GM23338 (cell line): ENCODE measurements at regions not wholly inside any gene's neighbourhood (a gene's known extent, or its start where the extent isn't known, plus 50 kb on each side); places are given as distances from the start of the nearest gene placed in this dataset.

Source experiments
- ATAC-seq: fragments of 200-7000 bp; cut with Tn5 transposase; 3 replicates; pipeline ENCODE4 v1.9.1; 2020
- DNase-seq: peaks from one replicate; pipeline ENCODE4 v3.0.0-alpha.2; 2015; ENCODE audit warnings: low spot score
- H2AFZ ChIP-seq: fragments of 200-600 bp; sonication (generic); 2 replicates; pipeline ENCODE4 v1.8.0; 2016; ENCODE audit warnings: antibody characterized with exemption, mild to moderate bottlenecking, moderate library complexity
- H3F3A ChIP-seq: fragments of 200-600 bp; sonication (generic); replicated peaks from 2 replicates; pipeline ENCODE4 v1.8.0; 2017; ENCODE audit warnings: antibody characterized with exemption, mixed run types, low read depth
- H3K27ac ChIP-seq: fragments of 200-600 bp; sonication (generic); 2 replicates; pipeline ENCODE4 v1.6.1; 2016; ENCODE audit warnings: low read depth
- H3K27me3 ChIP-seq: fragments of 200-600 bp; sonication (generic); 2 replicates; pipeline ENCODE4 v1.8.0; 2016; ENCODE audit warnings: mild to moderate bottlenecking, mixed run types, moderate library complexity; ENCODE audit not compliant: insufficient read depth
- H3K36me3 ChIP-seq: fragments of 200-600 bp; sonication (generic); 2 replicates; pipeline ENCODE4 v1.8.0; 2016; ENCODE audit warnings: mild to moderate bottlenecking; ENCODE audit not compliant: insufficient read depth
- H3K4me1 ChIP-seq: fragments of 200-600 bp; sonication (generic); 2 replicates; pipeline ENCODE4 v1.8.0; 2016; ENCODE audit warnings: mild to moderate bottlenecking, moderate library complexity; ENCODE audit not compliant: insufficient read depth
- H3K4me2 ChIP-seq: fragments of 200-600 bp; sonication (generic); 2 replicates; pipeline ENCODE4 v1.7.1; 2017; ENCODE audit warnings: mixed run types
- H3K4me3 ChIP-seq: fragments of 200-600 bp; sonication (generic); 2 replicates; pipeline ENCODE4 v1.6.1; 2016; ENCODE audit warnings: mixed run types
- H3K79me2 ChIP-seq: fragments of 200-600 bp; sonication (generic); replicated peaks from 2 replicates; pipeline ENCODE4 v1.8.0; 2017; ENCODE audit warnings: mild to moderate bottlenecking; ENCODE audit not compliant: insufficient read depth
- H3K9me2 ChIP-seq: fragments of 200-600 bp; sonication (generic); 2 replicates; pipeline ENCODE4 v1.8.0; 2017; ENCODE audit not compliant: insufficient read depth
- H4K20me1 ChIP-seq: fragments of 200-600 bp; sonication (generic); replicated peaks from 2 replicates; pipeline ENCODE4 v1.8.0; 2017; ENCODE audit warnings: mild to moderate bottlenecking; ENCODE audit not compliant: insufficient read depth
- H3K27ac Mint-ChIP-seq: 2 replicates; pipeline ENCODE4 v1.8.0; 2020; ENCODE audit warnings: inconsistent platforms, mild to moderate bottlenecking, moderate library complexity, mixed read lengths
- H3K27me3 Mint-ChIP-seq: 3 replicates; pipeline ENCODE4 v1.8.0; 2022; ENCODE audit warnings: low read depth, mild to moderate bottlenecking, moderate library complexity, mixed read lengths, inconsistent platforms; ENCODE audit not compliant: insufficient read depth, poor library complexity
- H3K36me3 Mint-ChIP-seq: 3 replicates; pipeline ENCODE4 v1.8.0; 2021; ENCODE audit warnings: low read depth, mild to moderate bottlenecking, inconsistent platforms, moderate library complexity, mixed read lengths
- H3K4me1 Mint-ChIP-seq: 3 replicates; pipeline ENCODE4 v1.8.0; 2020; ENCODE audit warnings: mild to moderate bottlenecking, inconsistent platforms, mixed read lengths
- H3K4me3 Mint-ChIP-seq: 3 replicates; pipeline ENCODE4 v1.8.0; 2021; ENCODE audit warnings: moderate library complexity, mild to moderate bottlenecking, inconsistent platforms, mixed read lengths
- H3K9me3 Mint-ChIP-seq: 3 replicates; pipeline ENCODE4 v1.8.0; 2020; ENCODE audit warnings: moderate library complexity, mild to moderate bottlenecking, inconsistent platforms, mixed read lengths
- CTCF ChIP-seq, 2 experiments: fragments of 200-600 bp in 1 of 2; sonication (generic) in 1 of 2; conservative IDR thresholded peaks; 2 replicates each; pipeline versions ENCODE4 v1.5.1 to v1.6.1; 2016 to 2017; ENCODE audit warnings: antibody characterized with exemption in 2 of 2, low read depth in 2 of 2, mild to moderate bottlenecking in 2 of 2, moderate library complexity in 1 of 2
- EZH2 ChIP-seq: fragments of 200-600 bp; sonication (generic); IDR thresholded peaks from one replicate; pipeline ENCODE4 v1.8.0; 2017; ENCODE audit warnings: antibody characterized with exemption, mild to moderate bottlenecking, low read depth; ENCODE audit not compliant: unreplicated experiment
- EZH2phosphoT487 ChIP-seq: fragments of 200-600 bp; sonication (generic); IDR thresholded peaks from one replicate; pipeline ENCODE4 v1.8.1; 2018; ENCODE audit warnings: antibody characterized with exemption; ENCODE audit not compliant: unreplicated experiment
- JUNB ChIP-seq: IDR thresholded peaks from one replicate; pipeline ENCODE4 v1.6.1; 2016; ENCODE audit warnings: antibody characterized with exemption; ENCODE audit not compliant: unreplicated experiment
- POLR2AphosphoS5 ChIP-seq: IDR thresholded peaks from 2 replicates; pipeline ENCODE4 v1.6.1; 2016; ENCODE audit warnings: antibody characterized with exemption, low read depth
- ZNF114 ChIP-seq: fragments of 250-450 bp; sonication (Bioruptor Pico); IDR thresholded peaks from 2 replicates; pipeline ENCODE4 v1.5.0; 2020; ENCODE audit warnings: mild to moderate bottlenecking, moderate library complexity
- ZNF462 ChIP-seq: fragments of 250-450 bp; sonication (Bioruptor Pico); IDR thresholded peaks from 2 replicates; pipeline ENCODE4 v1.5.0; 2020; ENCODE audit warnings: mild to moderate bottlenecking, moderate library complexity

GRCh38 chr22:22721681-22722354 lies 77.4 kb downstream of the GGTLC2 start (continued):
- TF ChIP-seq ZNF462 (CRISPR knock-in tag) (no peak), EZH2phosphoT487 (no peak), CTCF (conservative IDR thresholded peaks at IDR 0.05; ENCODE audit: low read depth in 2 of 2) (no peak), POLR2AphosphoS5 (no peak), JUNB (no peak)

- no peaks in the 10 kb centered on the region for H3F3A ChIP-seq
- H3K27ac ChIP-seq, result no peak overlapping the region
- no peak overlapping the region for H3K27ac Mint-ChIP-seq
- ATAC-seq, result no peak
- H3K4me1 ChIP-seq, result no peaks in the 10 kb centered on the region
- no peak for DNase-seq
- no peaks in the 10 kb centered on the region for H3K79me2 ChIP-seq
- H4K20me1 ChIP-seq, result no peaks in the 10 kb centered on the region; the same call in 1 of the 2 replicates
- H3K4me2 ChIP-seq, result no peak overlapping the region
- no peaks in the 10 kb centered on the region for H3K9me2 ChIP-seq
- no peaks in the 10 kb centered on the region for H3K9me3 Mint-ChIP-seq
- no peaks in the 10 kb centered on the region for H3K4me1 Mint-ChIP-seq
- H2AFZ ChIP-seq, result no peak overlapping the region
- no peaks in the 10 kb centered on the region for H3K36me3 ChIP-seq
- H3K27me3 Mint-ChIP-seq, result peaks cover 47% of the 10 kb centered on the region
- no peaks in the 10 kb centered on the region for H3K36me3 Mint-ChIP-seq
- peaks cover 100% of the 10 kb centered on the region for H3K27me3 ChIP-seq
- no peak overlapping the region for H3K4me3 Mint-ChIP-seq
- H3K4me3 ChIP-seq, result no peak overlapping the region
- no peak for TF ChIP-seq ZNF114 (CRISPR knock-in tag)
- no peak for TF ChIP-seq ZNF462 (CRISPR knock-in tag)
- no peak for TF ChIP-seq EZH2
- no peak for TF ChIP-seq JUNB
- no peak for TF ChIP-seq POLR2AphosphoS5
These were observed 84.0 kb downstream of the GGTLC2 start for GRCh38 chr22:22728382-22728781.
